ENCODE measurements at regions not wholly inside any gene's neighbourhood (a gene's known extent, or its start where the extent isn't known, plus 50 kb on each side); places are given as distances from the start of the nearest gene placed in this dataset.

- no peaks in the 10 kb centered on the region for H3K4me1 ChIP-seq (ENCODE audit: control insufficient read depth, insufficient read depth, low read length)
- no peak overlapping the region for H3K4me3 ChIP-seq (ENCODE audit: low read length in 2 of 2)
- peaks cover 0 to 2% of the 10 kb centered on the region in 2 donors for H3K27me3 ChIP-seq (ENCODE audit: control insufficient read depth in 1 of 2, insufficient read depth in 2 of 2, low read length in 2 of 2)
- no peak overlapping the region for H3K27ac ChIP-seq (ENCODE audit: low read length)
- H3K9me3 ChIP-seq (ENCODE audit: control insufficient read depth in 2 of 2, low read length in 2 of 2) = peaks cover 0 to 3% of the 10 kb centered on the region in 2 donors
- no peaks in the 10 kb centered on the region for H3K36me3 ChIP-seq (ENCODE audit: control insufficient read depth in 2 of 2, insufficient read depth in 2 of 2, low read length in 2 of 2)
- H3K9ac ChIP-seq (ENCODE audit: low read length in 2 of 2) = no peak overlapping the region
These were observed 1194.3 kb upstream of the CELF2 start for GRCh38 chr10:9823268-9823930.

DNA sequence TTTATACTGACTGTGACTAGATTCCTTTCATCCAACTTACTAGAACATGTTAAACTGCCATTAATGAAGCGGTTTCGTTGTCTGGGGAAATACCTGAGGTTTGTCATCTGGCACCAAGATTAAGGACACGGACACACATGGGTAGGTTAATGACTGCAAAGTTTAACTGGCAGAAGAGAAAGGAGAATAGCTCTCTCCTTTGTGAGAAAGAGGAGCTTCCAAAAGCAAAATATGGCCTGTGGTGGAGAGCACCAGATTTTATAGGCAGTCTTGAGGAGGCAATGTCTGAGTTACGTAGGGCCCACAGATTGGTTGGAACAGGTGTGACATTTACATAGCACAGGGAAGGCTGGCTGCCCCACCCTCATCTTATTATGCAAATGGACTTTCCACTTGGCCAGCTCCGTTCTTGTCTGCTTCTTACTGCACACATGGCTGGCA lies 1193.0 kb upstream of the CELF2 start:
- H3K4me1 ChIP-seq (ENCODE audit: control insufficient read depth, insufficient read depth, low read length) = no peaks in the 10 kb centered on the region
- no peak overlapping the region for H3K27ac ChIP-seq (ENCODE audit: low read length)
- no peaks in the 10 kb centered on the region for H3K9me3 ChIP-seq (ENCODE audit: control insufficient read depth in 2 of 2, low read length in 2 of 2)
- H3K4me3 ChIP-seq (ENCODE audit: low read length in 2 of 2) = no peak overlapping the region
- H3K9ac ChIP-seq (ENCODE audit: low read length in 2 of 2) = no peak overlapping the region
- no peaks in the 10 kb centered on the region for H3K36me3 ChIP-seq (ENCODE audit: control insufficient read depth in 2 of 2, insufficient read depth in 2 of 2, low read length in 2 of 2)
- peaks cover 0 to 2% of the 10 kb centered on the region in 2 donors for H3K27me3 ChIP-seq (ENCODE audit: control insufficient read depth in 1 of 2, insufficient read depth in 2 of 2, low read length in 2 of 2)

DNA sequence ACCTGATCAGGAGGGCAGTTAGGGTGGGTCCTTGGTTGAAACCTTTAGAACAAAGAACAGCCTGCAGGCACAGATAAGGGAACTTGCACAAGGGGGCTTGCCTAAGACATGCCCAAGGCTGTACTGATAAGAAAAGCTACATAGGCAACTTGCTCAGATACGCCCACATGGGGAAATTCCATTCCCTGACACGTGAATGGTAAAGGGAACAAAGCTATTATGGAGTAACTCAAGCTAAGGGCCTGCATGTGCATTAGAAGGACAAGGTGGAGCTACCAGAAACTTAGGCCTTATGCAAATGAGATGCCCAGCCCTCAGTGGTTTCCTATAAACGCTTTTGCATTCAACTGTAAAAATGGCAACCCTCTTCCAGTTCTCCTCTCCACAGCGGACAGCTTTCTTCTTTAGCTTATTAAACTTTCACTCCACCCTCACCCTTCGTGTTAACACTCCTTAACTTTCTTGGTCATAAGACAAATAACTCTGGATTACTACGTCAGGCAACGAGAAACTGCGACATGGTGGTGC lies 1192.1 kb upstream of the CELF2 start:
- H3K4me3 ChIP-seq (ENCODE audit: low read length in 2 of 2) = no peak overlapping the region
- no peaks in the 10 kb centered on the region for H3K9me3 ChIP-seq (ENCODE audit: control insufficient read depth in 2 of 2, low read length in 2 of 2)
- H3K4me1 ChIP-seq (ENCODE audit: control insufficient read depth, insufficient read depth, low read length) = no peaks in the 10 kb centered on the region
- no peak overlapping the region for H3K9ac ChIP-seq (ENCODE audit: low read length in 2 of 2)
- H3K27me3 ChIP-seq (ENCODE audit: control insufficient read depth in 1 of 2, insufficient read depth in 2 of 2, low read length in 2 of 2) = no peaks in the 10 kb centered on the region
- H3K36me3 ChIP-seq (ENCODE audit: control insufficient read depth in 2 of 2, insufficient read depth in 2 of 2, low read length in 2 of 2) = no peaks in the 10 kb centered on the region
- no peak overlapping the region for H3K27ac ChIP-seq (ENCODE audit: low read length)

DNA sequence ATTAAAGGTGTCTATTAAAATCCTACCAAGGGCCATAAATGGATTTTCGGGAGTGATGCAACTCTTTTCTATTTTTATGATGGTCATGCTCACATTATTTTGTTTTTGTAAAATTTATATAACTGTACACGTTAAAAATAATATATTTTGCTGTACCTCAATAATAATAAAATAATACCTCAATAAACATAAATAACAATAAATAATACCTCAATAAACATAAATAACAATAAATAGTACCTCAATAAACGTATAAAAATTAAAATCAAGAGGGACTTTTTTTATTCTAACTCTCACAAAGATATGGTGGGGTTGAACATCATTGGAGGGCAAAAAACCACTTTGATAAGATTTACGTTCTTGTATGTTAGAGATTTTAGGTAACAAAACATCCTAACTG lies 1189.6 kb upstream of the CELF2 start:
- Histone ChIP-seq H3K27ac (ENCODE audit: low read length) (no peak overlapping the region), H3K9me3 (ENCODE audit: control insufficient read depth in 2 of 2, low read length in 2 of 2) (no peaks in the 10 kb centered on the region), H3K9ac (ENCODE audit: low read length in 2 of 2) (no peak overlapping the region), H3K36me3 (ENCODE audit: control insufficient read depth in 2 of 2, insufficient read depth in 2 of 2, low read length in 2 of 2) (no peaks in the 10 kb centered on the region), H3K4me1 (ENCODE audit: control insufficient read depth, insufficient read depth, low read length) (no peaks in the 10 kb centered on the region), H3K4me3 (ENCODE audit: low read length in 2 of 2) (no peak overlapping the region), H3K27me3 (ENCODE audit: control insufficient read depth in 1 of 2, insufficient read depth in 2 of 2, low read length in 2 of 2) (no peaks in the 10 kb centered on the region)

DNA sequence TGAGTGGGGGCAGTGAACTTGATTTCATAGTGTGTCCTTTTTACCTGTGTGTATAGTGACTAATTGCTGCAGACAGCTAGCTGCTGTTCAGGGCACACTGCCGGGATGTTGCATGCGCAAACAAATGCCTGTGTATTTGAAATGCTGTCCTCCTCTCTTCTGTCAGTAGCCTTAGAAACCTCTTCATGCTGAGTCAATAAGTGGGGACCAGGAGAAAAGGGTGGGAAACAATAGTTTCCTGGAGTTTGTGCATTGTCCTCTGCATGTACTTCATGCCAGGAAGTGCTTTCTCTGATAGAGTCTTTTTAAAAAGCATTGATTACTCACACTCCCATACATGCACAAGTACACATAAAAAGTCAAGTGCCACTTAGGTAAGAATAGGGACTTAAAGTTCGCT lies 1183.7 kb upstream of the CELF2 start:
- Histone ChIP-seq H3K27me3 (ENCODE audit: control insufficient read depth in 1 of 2, insufficient read depth in 2 of 2, low read length in 2 of 2) (no peaks in the 10 kb centered on the region), H3K36me3 (ENCODE audit: control insufficient read depth in 2 of 2, insufficient read depth in 2 of 2, low read length in 2 of 2) (no peaks in the 10 kb centered on the region), H3K9ac (ENCODE audit: low read length in 2 of 2) (no peak overlapping the region), H3K27ac (ENCODE audit: low read length) (no peak overlapping the region), H3K9me3 (ENCODE audit: control insufficient read depth in 2 of 2, low read length in 2 of 2) (peaks cover 0 to 2% of the 10 kb centered on the region in 2 donors), H3K4me3 (ENCODE audit: low read length in 2 of 2) (no peak overlapping the region), H3K4me1 (ENCODE audit: control insufficient read depth, insufficient read depth, low read length) (no peaks in the 10 kb centered on the region)

- Histone ChIP-seq H3K4me1 (ENCODE audit: control insufficient read depth, insufficient read depth, low read length) (no peaks in the 10 kb centered on the region), H3K27me3 (ENCODE audit: control insufficient read depth in 1 of 2, insufficient read depth in 2 of 2, low read length in 2 of 2) (no peaks in the 10 kb centered on the region), H3K9me3 (ENCODE audit: control insufficient read depth in 2 of 2, low read length in 2 of 2) (peaks cover 0 to 4% of the 10 kb centered on the region in 2 donors), H3K9ac (ENCODE audit: low read length in 2 of 2) (no peak overlapping the region), H3K36me3 (ENCODE audit: control insufficient read depth in 2 of 2, insufficient read depth in 2 of 2, low read length in 2 of 2) (no peaks in the 10 kb centered on the region), H3K4me3 (ENCODE audit: low read length in 2 of 2) (no peak overlapping the region), H3K27ac (ENCODE audit: low read length) (no peak overlapping the region)
These were observed 1183.2 kb upstream of the CELF2 start for GRCh38 chr10:9834434-9834833.

- H3K36me3 ChIP-seq (ENCODE audit: control insufficient read depth in 2 of 2, insufficient read depth in 2 of 2, low read length in 2 of 2) = no peaks in the 10 kb centered on the region
- no peaks in the 10 kb centered on the region for H3K4me1 ChIP-seq (ENCODE audit: control insufficient read depth, insufficient read depth, low read length)
- no peak overlapping the region for H3K9ac ChIP-seq (ENCODE audit: low read length in 2 of 2)
- H3K27ac ChIP-seq (ENCODE audit: low read length) = no peak overlapping the region
- no peak overlapping the region for H3K4me3 ChIP-seq (ENCODE audit: low read length in 2 of 2)
- peaks cover 0 to 2% of the 10 kb centered on the region in 2 donors for H3K9me3 ChIP-seq (ENCODE audit: control insufficient read depth in 2 of 2, low read length in 2 of 2)
- no peaks in the 10 kb centered on the region for H3K27me3 ChIP-seq (ENCODE audit: control insufficient read depth in 1 of 2, insufficient read depth in 2 of 2, low read length in 2 of 2)
These were observed 1172.6 kb upstream of the CELF2 start for GRCh38 chr10:9845075-9845474.

DNA sequence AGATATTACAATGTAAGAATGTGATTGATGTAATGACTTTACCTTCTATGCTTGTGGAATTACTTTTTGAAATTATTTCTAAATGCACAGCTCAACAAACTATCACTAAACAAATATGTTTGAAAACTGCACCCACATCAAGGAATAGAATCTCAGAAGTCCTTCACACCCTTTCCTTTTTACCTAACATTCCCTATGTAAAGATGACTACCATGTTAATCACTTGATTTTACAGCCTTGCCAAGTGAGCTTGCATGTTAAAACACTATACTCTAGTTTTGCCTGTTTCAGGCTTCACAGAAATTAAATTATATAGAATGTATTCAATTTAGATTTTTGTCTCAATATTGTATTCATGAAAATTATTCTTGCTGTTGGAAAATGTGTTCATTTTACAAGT lies 1169.4 kb upstream of the CELF2 start:
- H3K9ac ChIP-seq (ENCODE audit: low read length in 2 of 2) = no peak overlapping the region
- no peaks in the 10 kb centered on the region for H3K4me1 ChIP-seq (ENCODE audit: control insufficient read depth, insufficient read depth, low read length)
- H3K27ac ChIP-seq (ENCODE audit: low read length) = no peak overlapping the region
- no peak overlapping the region for H3K4me3 ChIP-seq (ENCODE audit: low read length in 2 of 2)
- H3K36me3 ChIP-seq (ENCODE audit: control insufficient read depth in 2 of 2, insufficient read depth in 2 of 2, low read length in 2 of 2) = no peaks in the 10 kb centered on the region
- H3K27me3 ChIP-seq (ENCODE audit: control insufficient read depth in 1 of 2, insufficient read depth in 2 of 2, low read length in 2 of 2) = no peaks in the 10 kb centered on the region
- H3K9me3 ChIP-seq (ENCODE audit: control insufficient read depth in 2 of 2, low read length in 2 of 2) = no peaks in the 10 kb centered on the region

GRCh38 chr10:9848981-9849380 lies 1168.7 kb upstream of the CELF2 start:
- H3K27me3 ChIP-seq (ENCODE audit: control insufficient read depth in 1 of 2, insufficient read depth in 2 of 2, low read length in 2 of 2) = no peaks in the 10 kb centered on the region
- no peak overlapping the region for H3K9ac ChIP-seq (ENCODE audit: low read length in 2 of 2)
- H3K27ac ChIP-seq (ENCODE audit: low read length) = no peak overlapping the region
- H3K36me3 ChIP-seq (ENCODE audit: control insufficient read depth in 2 of 2, insufficient read depth in 2 of 2, low read length in 2 of 2) = no peaks in the 10 kb centered on the region
- H3K9me3 ChIP-seq (ENCODE audit: control insufficient read depth in 2 of 2, low read length in 2 of 2) = no peaks in the 10 kb centered on the region
- H3K4me1 ChIP-seq (ENCODE audit: control insufficient read depth, insufficient read depth, low read length) = no peaks in the 10 kb centered on the region
- H3K4me3 ChIP-seq (ENCODE audit: low read length in 2 of 2) = no peak overlapping the region

- no peaks in the 10 kb centered on the region for H3K27me3 ChIP-seq (ENCODE audit: control insufficient read depth in 1 of 2, insufficient read depth in 2 of 2, low read length in 2 of 2)
- H3K27ac ChIP-seq (ENCODE audit: low read length) = no peak overlapping the region
- H3K9ac ChIP-seq (ENCODE audit: low read length in 2 of 2) = no peak overlapping the region
These were observed 1167.3 kb upstream of the CELF2 start for GRCh38 chr10:9850415-9850814.

DNA sequence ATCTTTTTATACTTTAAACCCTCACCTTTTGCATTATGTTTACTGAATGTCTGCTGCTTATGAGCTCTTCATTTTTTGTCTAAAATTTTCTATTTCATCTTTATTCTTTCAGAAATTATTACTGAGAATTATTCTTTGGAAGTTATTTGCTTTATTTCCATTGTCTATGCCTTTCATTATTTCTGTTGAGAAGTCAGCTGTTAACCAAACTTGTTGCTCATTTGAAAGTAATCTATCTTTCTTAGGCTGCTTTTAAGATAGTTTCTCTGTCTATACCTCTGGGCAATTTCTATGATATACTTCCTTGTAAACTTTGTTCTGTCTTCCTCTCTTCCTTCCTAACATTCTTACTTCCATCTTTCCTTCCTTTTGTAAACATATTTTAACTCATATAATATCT lies 1165.9 kb upstream of the CELF2 start:
- Histone ChIP-seq H3K9ac (ENCODE audit: low read length in 2 of 2) (no peak overlapping the region), H3K27me3 (ENCODE audit: control insufficient read depth in 1 of 2, insufficient read depth in 2 of 2, low read length in 2 of 2) (no peaks in the 10 kb centered on the region), H3K27ac (ENCODE audit: low read length) (no peak overlapping the region), H3K4me1 (ENCODE audit: control insufficient read depth, insufficient read depth, low read length) (no peaks in the 10 kb centered on the region), H3K4me3 (ENCODE audit: low read length in 2 of 2) (no peak overlapping the region), H3K36me3 (ENCODE audit: control insufficient read depth in 2 of 2, insufficient read depth in 2 of 2, low read length in 2 of 2) (no peaks in the 10 kb centered on the region), H3K9me3 (ENCODE audit: control insufficient read depth in 2 of 2, low read length in 2 of 2) (no peaks in the 10 kb centered on the region)

More at GRCh38 chr10:9850415-9850814, 1167.3 kb upstream of the CELF2 start:
- Histone ChIP-seq H3K9me3 (ENCODE audit: control insufficient read depth in 2 of 2, low read length in 2 of 2) (no peaks in the 10 kb centered on the region), H3K36me3 (ENCODE audit: control insufficient read depth in 2 of 2, insufficient read depth in 2 of 2, low read length in 2 of 2) (no peaks in the 10 kb centered on the region), H3K4me3 (ENCODE audit: low read length in 2 of 2) (no peak overlapping the region), H3K4me1 (ENCODE audit: control insufficient read depth, insufficient read depth, low read length) (no peaks in the 10 kb centered on the region)
